Cardiac muscle cell (in vitro differentiated cells and primary cell): ENCODE measurements at regions not wholly inside any gene's neighbourhood (a gene's known extent, or its start where the extent isn't known, plus 50 kb on each side); places are given as distances from the start of the nearest gene placed in this dataset.
"Not testable (repeated sequence)": the region's sequence is repeated elsewhere in the genome, so short reads cannot be mapped to it uniquely, and the experiment has no call there.

Experiments
- DNase-seq, 2 donors: peaks; one replicate each; pipeline versions ENCODE4 v3.0.0 to v3.0.0-alpha.2; 2010 to 2017; ENCODE audit warnings: low read depth in 1 of 2, low spot score in 1 of 2
- H3K27ac ChIP-seq: fragments of 200-600 bp; sonication (generic); 2 replicates; pipeline ENCODE4 v1.5.1; 2016
- H3K27me3 ChIP-seq: fragments of 200-600 bp; sonication (generic); 2 replicates; pipeline ENCODE4 v1.6.0; 2016; ENCODE audit warnings: control low read depth
- H3K36me3 ChIP-seq: fragments of 200-600 bp; sonication (generic); 2 replicates; pipeline ENCODE4 v1.5.1; 2016; ENCODE audit warnings: control low read depth
- H3K4me1 ChIP-seq: fragments of 200-600 bp; sonication (generic); 2 replicates; pipeline ENCODE4 v1.8.1; 2017; ENCODE audit warnings: low read depth, mild to moderate bottlenecking, mixed run types
- H3K4me3 ChIP-seq: fragments of 200-600 bp; sonication (generic); 2 replicates; pipeline ENCODE4 v1.5.1; 2016; ENCODE audit warnings: mild to moderate bottlenecking
- H3K9me3 ChIP-seq: fragments of 200-600 bp; sonication (generic); 2 replicates; pipeline ENCODE4 v1.5.1; 2017; ENCODE audit warnings: low read depth, mild to moderate bottlenecking, control low read depth
- CTCF ChIP-seq: IDR thresholded peaks from 2 replicates; pipeline ENCODE4 v1.5.1; 2012; ENCODE audit warnings: low read depth, mild to moderate bottlenecking, low read length

GRCh38 chr2:129396980-129397599 lies 582.4 kb upstream of the RAB6C start:
- DNase-seq = peak; percentile 53 to 64
- Histone ChIP-seq H3K27ac (no peak overlapping the region), H3K4me3 (no peak overlapping the region), H3K9me3 (no peaks in the 10 kb centered on the region), H3K4me1 (peaks cover 3% of the 10 kb centered on the region), H3K36me3 (no peaks in the 10 kb centered on the region), H3K27me3 (no peaks in the 10 kb centered on the region)
- TF ChIP-seq CTCF = peak; percentile 75

GRCh38 chr2:129400826-129401225 lies 578.6 kb upstream of the RAB6C start:
- Histone ChIP-seq H3K36me3 (no peaks in the 10 kb centered on the region), H3K9me3 (no peaks in the 10 kb centered on the region), H3K27me3 (no peaks in the 10 kb centered on the region), H3K4me3 (no peak overlapping the region), H3K27ac (no peak overlapping the region), H3K4me1 (peaks cover 5% of the 10 kb centered on the region)
- TF ChIP-seq CTCF = no peak
- DNase-seq = peak in 1 of 2 donors; percentile 34

GRCh38 chr2:129402076-129402475 lies 577.4 kb upstream of the RAB6C start:
- H3K4me3 ChIP-seq = no peak overlapping the region
- no peak for TF ChIP-seq CTCF
- H3K9me3 ChIP-seq = no peaks in the 10 kb centered on the region
- no peaks in the 10 kb centered on the region for H3K27me3 ChIP-seq
- peak in 1 of 2 donors; percentile 6 for DNase-seq
- H3K4me1 ChIP-seq = peaks cover 5% of the 10 kb centered on the region
- H3K36me3 ChIP-seq = no peaks in the 10 kb centered on the region
- no peak overlapping the region for H3K27ac ChIP-seq

GRCh38 chr2:129404000-129404685 lies 575.3 kb upstream of the RAB6C start:
- no peak for DNase-seq
- H3K4me1 ChIP-seq = peaks cover 5% of the 10 kb centered on the region
- no peaks in the 10 kb centered on the region for H3K9me3 ChIP-seq
- no peak overlapping the region for H3K4me3 ChIP-seq
- H3K27ac ChIP-seq = no peak overlapping the region
- no peaks in the 10 kb centered on the region for H3K36me3 ChIP-seq
- no peak for TF ChIP-seq CTCF
- no peaks in the 10 kb centered on the region for H3K27me3 ChIP-seq

GRCh38 chr2:129408570-129408969 lies 570.9 kb upstream of the RAB6C start:
- Histone ChIP-seq H3K4me1 (no peaks in the 10 kb centered on the region), H3K36me3 (no peaks in the 10 kb centered on the region), H3K4me3 (no peak overlapping the region), H3K9me3 (no peaks in the 10 kb centered on the region), H3K27ac (no peak overlapping the region), H3K27me3 (no peaks in the 10 kb centered on the region)
- no peak for TF ChIP-seq CTCF
- no peak for DNase-seq

- H3K27ac ChIP-seq, H3K4me3 ChIP-seq, H3K4me1 ChIP-seq, H3K36me3 ChIP-seq, DNase-seq, H3K9me3 ChIP-seq, H3K27me3 ChIP-seq: not testable (repeated sequence)
These were observed 562.4 kb upstream of the RAB6C start for GRCh38 chr2:129417041-129417440.
